ENCODE measurements at regions not wholly inside any gene's neighbourhood (a gene's known extent, or its start where the extent isn't known, plus 50 kb on each side); places are given as distances from the start of the nearest gene placed in this dataset.

GRCh38 chr1:199762572-199762971 is 264.9 kb upstream of the NR5A2 start:
- TF ChIP-seq CTCF (conservative IDR thresholded peaks at IDR 0.05; ENCODE audit: low read depth, low read length) (no peak), EZH2 (IDR thresholded peaks at IDR 0.05; ENCODE audit: borderline replicate concordance, low read depth, low read length, poor library complexity, severe bottlenecking) (no peak)

Measured in A673 (cell line).